ENCODE measurements at regions not wholly inside any gene's neighbourhood (a gene's known extent, or its start where the extent isn't known, plus 50 kb on each side); places are given as distances from the start of the nearest gene placed in this dataset.
A peak's percentile ranks its signal among the peaks of the same experiment; 100 is the strongest.

GRCh38 chr5:108546939-108547338 lies 165.0 kb upstream of the FBXL17 start:
- no peak for DNase-seq (ENCODE audit: low spot score)
- Mint-ChIP-seq H3K4me1 (no peaks in the 10 kb centered on the region), H3K4me3 (no peak overlapping the region), H3K36me3 (no peaks in the 10 kb centered on the region), H3K27me3 (ENCODE audit: insufficient read depth, low read depth) (no peaks in the 10 kb centered on the region), H3K9me3 (no peaks in the 10 kb centered on the region), H3K27ac (no peak overlapping the region)
- TF ChIP-seq CTCF (IDR thresholded peaks at IDR 0.05) (no peak), EZH2phosphoT487 (IDR thresholded peaks at IDR 0.05) (no peak), EZH2 (IDR thresholded peaks at IDR 0.05) (no peak)
- Histone ChIP-seq H4K20me1 (ENCODE audit: low read depth) (no peaks in the 10 kb centered on the region), H3K4me3 (no peak overlapping the region), H2AFZ (replicated peaks) (no peak overlapping the region), H3K27me3 (no peaks in the 10 kb centered on the region), H3K4me2 (no peak overlapping the region), H3K36me3 (no peaks in the 10 kb centered on the region), H3K9me3 (ENCODE audit: low read depth) (no peaks in the 10 kb centered on the region), H3K4me1 (no peaks in the 10 kb centered on the region), H3K79me2 (ENCODE audit: low read depth) (no peaks in the 10 kb centered on the region), H3K27ac (no peak overlapping the region), H3F3A (ENCODE audit: low read depth) (no peaks in the 10 kb centered on the region), H3K9ac (no peak overlapping the region)

DNA sequence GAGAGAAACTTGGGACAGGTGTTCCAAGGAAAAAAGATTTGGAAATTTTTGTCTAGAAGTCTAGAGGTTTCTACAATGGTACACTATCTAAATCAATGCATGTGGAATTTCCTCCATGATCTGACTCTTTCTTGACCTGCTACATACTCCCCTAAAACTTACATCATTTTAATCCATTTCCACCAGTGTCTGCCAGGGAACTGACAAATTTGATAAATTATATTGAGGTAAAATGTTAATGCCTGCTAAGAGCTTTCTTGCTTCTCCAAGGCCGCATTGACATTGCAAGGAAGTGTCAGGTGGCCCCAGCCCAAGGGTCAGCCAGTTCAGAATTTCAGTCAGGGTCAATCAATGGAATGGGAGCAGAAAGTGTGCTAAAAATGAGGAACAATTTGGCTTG lies 163.4 kb upstream of the FBXL17 start:
- no peaks in the 10 kb centered on the region for H3K79me2 ChIP-seq (ENCODE audit: low read depth)
- Mint-ChIP-seq H3K9me3 (no peaks in the 10 kb centered on the region), H3K36me3 (no peaks in the 10 kb centered on the region), H3K27me3 (ENCODE audit: insufficient read depth, low read depth) (no peaks in the 10 kb centered on the region), H3K4me1 (no peaks in the 10 kb centered on the region), H3K27ac (no peak overlapping the region), H3K4me3 (no peak overlapping the region)
- TF ChIP-seq CTCF (IDR thresholded peaks at IDR 0.05) = no peak
- no peak for TF ChIP-seq EZH2phosphoT487 (IDR thresholded peaks at IDR 0.05)
- no peak for TF ChIP-seq EZH2 (IDR thresholded peaks at IDR 0.05)
- no peak overlapping the region for H2AFZ ChIP-seq (replicated peaks)
- no peaks in the 10 kb centered on the region for H3K36me3 ChIP-seq
- H3K4me2 ChIP-seq = no peak overlapping the region
- no peak overlapping the region for H3K27ac ChIP-seq
- H3K4me1 ChIP-seq = no peaks in the 10 kb centered on the region
- H3K9ac ChIP-seq = no peak overlapping the region
- H3K9me3 ChIP-seq (ENCODE audit: low read depth) = no peaks in the 10 kb centered on the region
- H3K4me3 ChIP-seq = no peak overlapping the region
- H4K20me1 ChIP-seq (ENCODE audit: low read depth) = no peaks in the 10 kb centered on the region
- no peaks in the 10 kb centered on the region for H3F3A ChIP-seq (ENCODE audit: low read depth)
- no peak for DNase-seq (ENCODE audit: low spot score)
- no peaks in the 10 kb centered on the region for H3K27me3 ChIP-seq

- Histone ChIP-seq H3F3A (ENCODE audit: low read depth) (no peaks in the 10 kb centered on the region), H3K36me3 (no peaks in the 10 kb centered on the region), H3K9ac (no peak overlapping the region), H3K27ac (no peak overlapping the region), H3K4me1 (peaks cover 6% of the 10 kb centered on the region), H4K20me1 (ENCODE audit: low read depth) (no peaks in the 10 kb centered on the region), H3K27me3 (no peaks in the 10 kb centered on the region), H3K4me2 (no peak overlapping the region), H3K79me2 (ENCODE audit: low read depth) (no peaks in the 10 kb centered on the region), H3K9me3 (ENCODE audit: low read depth) (no peaks in the 10 kb centered on the region), H3K4me3 (no peak overlapping the region), H2AFZ (replicated peaks) (peak overlapping the region; percentile 15)
- no peak for DNase-seq (ENCODE audit: low spot score)
- H3K4me1 Mint-ChIP-seq = peaks cover 3% of the 10 kb centered on the region
- no peak overlapping the region for H3K4me3 Mint-ChIP-seq
- H3K9me3 Mint-ChIP-seq = no peaks in the 10 kb centered on the region
- no peaks in the 10 kb centered on the region for H3K36me3 Mint-ChIP-seq
- no peak for TF ChIP-seq EZH2phosphoT487 (IDR thresholded peaks at IDR 0.05)
- no peak for TF ChIP-seq EZH2 (IDR thresholded peaks at IDR 0.05)
- TF ChIP-seq CTCF (IDR thresholded peaks at IDR 0.05) = no peak
- no peaks in the 10 kb centered on the region for H3K27me3 Mint-ChIP-seq (ENCODE audit: insufficient read depth, low read depth)
- no peak overlapping the region for H3K27ac Mint-ChIP-seq
These were observed 161.6 kb upstream of the FBXL17 start for GRCh38 chr5:108543486-108543885.

DNA sequence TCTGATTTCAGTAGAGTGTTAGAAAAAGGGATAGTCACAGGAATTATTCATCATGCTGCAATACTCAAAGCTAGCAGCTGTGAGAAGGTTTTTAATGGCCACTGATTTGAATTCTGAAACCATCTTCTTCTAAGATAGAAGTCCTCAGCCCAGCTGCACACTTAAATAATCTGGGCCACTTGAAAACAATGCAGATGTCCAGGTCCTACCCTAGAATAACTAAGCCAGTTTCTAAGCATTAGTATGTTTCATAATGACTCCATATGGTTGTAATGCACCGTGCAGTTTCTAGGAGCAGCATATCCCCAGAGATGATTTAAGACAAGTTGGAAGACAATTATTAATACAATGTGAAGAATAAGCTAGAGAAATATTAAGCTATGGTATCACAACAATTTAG lies 159.9 kb upstream of the FBXL17 start:
- Mint-ChIP-seq H3K27me3 (ENCODE audit: insufficient read depth, low read depth) (no peaks in the 10 kb centered on the region), H3K4me1 (peaks cover 10% of the 10 kb centered on the region), H3K9me3 (no peaks in the 10 kb centered on the region), H3K4me3 (no peak overlapping the region), H3K27ac (no peak overlapping the region), H3K36me3 (no peaks in the 10 kb centered on the region)
- Histone ChIP-seq H3K27ac (no peak overlapping the region), H3K79me2 (ENCODE audit: low read depth) (no peaks in the 10 kb centered on the region), H3K9ac (no peak overlapping the region), H4K20me1 (ENCODE audit: low read depth) (no peaks in the 10 kb centered on the region), H3F3A (ENCODE audit: low read depth) (no peaks in the 10 kb centered on the region), H3K27me3 (no peaks in the 10 kb centered on the region), H3K9me3 (ENCODE audit: low read depth) (no peaks in the 10 kb centered on the region), H3K4me2 (no peak overlapping the region), H3K4me3 (no peak overlapping the region), H3K4me1 (peaks cover 12% of the 10 kb centered on the region), H3K36me3 (no peaks in the 10 kb centered on the region), H2AFZ (replicated peaks) (no peak overlapping the region)
- TF ChIP-seq CTCF (IDR thresholded peaks at IDR 0.05) = no peak
- TF ChIP-seq EZH2phosphoT487 (IDR thresholded peaks at IDR 0.05) = no peak
- no peak for TF ChIP-seq EZH2 (IDR thresholded peaks at IDR 0.05)
- no peak for DNase-seq (ENCODE audit: low spot score)

Data from neural progenitor cell (in vitro differentiated cells).